Mucosa of descending colon (tissue), 3 donors: ENCODE measurements at regions not wholly inside any gene's neighbourhood (a gene's known extent, or its start where the extent isn't known, plus 50 kb on each side); places are given as distances from the start of the nearest gene placed in this dataset.

ENCODE experiments used
- ATAC-seq: fragments of 200-7000 bp; cut with Tn5 transposase; one replicate; pipeline ENCODE4 v1.9.1; 2020; ENCODE audit warnings: mild to moderate bottlenecking, moderate library complexity
- DNase-seq, 3 donors: peaks; one replicate each; pipeline ENCODE4 v3.0.0-alpha.2; 2020
- H3K36me3 ChIP-seq: fragments of 200-600 bp; one replicate; pipeline ENCODE4 v1.8.0; 2021; ENCODE audit warnings: low read depth, mild to moderate bottlenecking
- H3K4me1 ChIP-seq: fragments of 200-600 bp; one replicate; pipeline ENCODE4 v1.8.0; 2021; ENCODE audit warnings: low read depth, mild to moderate bottlenecking
- H3K4me3 ChIP-seq: fragments of 200-600 bp; one replicate; pipeline ENCODE4 v1.8.0; 2021; ENCODE audit warnings: mild to moderate bottlenecking
- H3K9me3 ChIP-seq: fragments of 200-600 bp; one replicate; pipeline ENCODE4 v1.8.0; 2021; ENCODE audit warnings: mild to moderate bottlenecking
- intact Hi-C, 2 donors: fragments of 100-400 bp; cut with DNase I in 1 of 2; cut with micrococcal nuclease in 1 of 2; formaldehyde crosslinking; loops; one replicate each; pipeline versions ENCODE4 v1.11.0 to v1.11.1; 2022; cut with DNase I, micrococcal nuclease
- TF ChIP-seq, protein P1 (sequence below): fragments of 200-600 bp; IDR thresholded peaks from one replicate; pipeline ENCODE4 v1.8.0; 2022; ENCODE audit warnings: antibody characterized with exemption, mild to moderate bottlenecking
- donor health status: DM: no; HTN: no; CAD: no; lungs with moderate emphysema.
- donor health status: DM: no; HTN: no; CAD: no.
- donor health status: DM: no; HTN: yes; CAD: no.

DNA sequence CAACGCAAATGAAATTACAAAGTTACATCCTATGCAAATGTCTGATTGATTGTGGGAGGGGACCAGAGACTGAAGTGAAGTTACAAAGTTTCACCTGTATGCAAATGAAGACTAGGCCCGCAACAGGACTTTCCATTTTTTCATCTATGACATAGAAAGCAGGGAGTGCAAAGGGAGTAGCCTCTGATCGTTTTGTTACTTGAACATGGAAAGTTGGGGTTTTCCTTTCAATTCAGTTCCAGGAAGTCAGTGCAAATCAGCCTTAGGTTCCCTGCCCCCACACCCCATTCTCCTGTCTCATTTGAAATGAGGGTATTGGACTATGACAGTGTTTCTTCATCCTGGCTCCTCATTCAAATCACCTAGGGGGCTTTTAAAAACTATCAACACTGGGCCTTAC lies 96.9 kb upstream of the HABP2 start:
- H3K4me1 ChIP-seq, result no peaks in the 10 kb centered on the region
- intact Hi-C loops, result no loop called here
- TF ChIP-seq, protein P1, sequence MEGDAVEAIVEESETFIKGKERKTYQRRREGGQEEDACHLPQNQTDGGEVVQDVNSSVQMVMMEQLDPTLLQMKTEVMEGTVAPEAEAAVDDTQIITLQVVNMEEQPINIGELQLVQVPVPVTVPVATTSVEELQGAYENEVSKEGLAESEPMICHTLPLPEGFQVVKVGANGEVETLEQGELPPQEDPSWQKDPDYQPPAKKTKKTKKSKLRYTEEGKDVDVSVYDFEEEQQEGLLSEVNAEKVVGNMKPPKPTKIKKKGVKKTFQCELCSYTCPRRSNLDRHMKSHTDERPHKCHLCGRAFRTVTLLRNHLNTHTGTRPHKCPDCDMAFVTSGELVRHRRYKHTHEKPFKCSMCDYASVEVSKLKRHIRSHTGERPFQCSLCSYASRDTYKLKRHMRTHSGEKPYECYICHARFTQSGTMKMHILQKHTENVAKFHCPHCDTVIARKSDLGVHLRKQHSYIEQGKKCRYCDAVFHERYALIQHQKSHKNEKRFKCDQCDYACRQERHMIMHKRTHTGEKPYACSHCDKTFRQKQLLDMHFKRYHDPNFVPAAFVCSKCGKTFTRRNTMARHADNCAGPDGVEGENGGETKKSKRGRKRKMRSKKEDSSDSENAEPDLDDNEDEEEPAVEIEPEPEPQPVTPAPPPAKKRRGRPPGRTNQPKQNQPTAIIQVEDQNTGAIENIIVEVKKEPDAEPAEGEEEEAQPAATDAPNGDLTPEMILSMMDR, result no peak
- no peak for DNase-seq
- H3K9me3 ChIP-seq, result no peaks in the 10 kb centered on the region
- ATAC-seq, result peak; percentile 50
- H3K4me3 ChIP-seq, result no peak overlapping the region
- H3K36me3 ChIP-seq, result no peaks in the 10 kb centered on the region

DNA sequence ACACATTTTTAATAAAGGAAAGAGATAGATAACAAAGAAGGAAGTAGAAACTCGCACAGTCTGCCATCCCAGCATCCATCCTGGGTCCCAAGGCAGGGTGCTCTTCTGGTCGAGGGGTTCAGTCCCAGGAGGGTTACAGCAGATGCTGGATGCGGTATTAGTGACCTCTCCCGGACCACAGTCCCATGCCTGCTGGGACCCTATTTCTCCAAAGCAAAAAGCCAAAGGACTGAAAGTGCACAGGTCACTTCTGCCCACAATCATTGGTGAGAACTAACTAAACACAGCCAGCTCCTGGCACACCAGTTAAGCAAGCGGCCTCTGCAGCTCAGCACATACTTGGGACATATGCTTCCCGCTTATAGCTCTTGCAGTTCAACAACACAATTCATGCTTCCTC lies 96.1 kb upstream of the HABP2 start:
- Histone ChIP-seq H3K9me3 (no peaks in the 10 kb centered on the region), H3K4me3 (no peak overlapping the region), H3K4me1 (no peaks in the 10 kb centered on the region), H3K36me3 (no peaks in the 10 kb centered on the region)
- DNase-seq, result no peak
- intact Hi-C loops, result no loop called here
- TF ChIP-seq, protein P1, result no peak
- ATAC-seq, result no peak

DNA sequence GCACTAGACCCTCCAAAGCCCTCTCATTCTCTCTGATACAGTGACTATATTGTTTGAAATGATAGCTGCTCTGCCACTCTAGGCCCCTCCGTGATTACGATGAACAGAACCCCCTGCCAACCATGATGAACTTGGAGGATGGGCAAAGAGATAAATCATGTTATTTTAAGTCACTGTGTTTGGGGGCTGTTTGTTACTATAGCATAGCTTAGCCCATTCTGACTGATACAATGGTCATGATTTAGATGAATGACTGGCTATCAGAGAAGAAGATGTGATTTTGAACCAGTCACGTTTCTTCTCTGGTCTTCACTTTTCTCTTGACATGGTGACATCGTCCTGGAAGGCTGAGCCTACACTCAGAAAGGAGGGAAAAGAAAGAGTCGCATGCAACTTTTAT lies 95.4 kb upstream of the HABP2 start:
- H3K4me1 ChIP-seq, result no peaks in the 10 kb centered on the region
- H3K36me3 ChIP-seq, result no peaks in the 10 kb centered on the region
- DNase-seq (no peak), ATAC-seq (no peak)
- intact Hi-C loops, result no loop called here
- TF ChIP-seq, protein P1, result no peak
- H3K4me3 ChIP-seq, result no peak overlapping the region
- no peaks in the 10 kb centered on the region for H3K9me3 ChIP-seq

DNA sequence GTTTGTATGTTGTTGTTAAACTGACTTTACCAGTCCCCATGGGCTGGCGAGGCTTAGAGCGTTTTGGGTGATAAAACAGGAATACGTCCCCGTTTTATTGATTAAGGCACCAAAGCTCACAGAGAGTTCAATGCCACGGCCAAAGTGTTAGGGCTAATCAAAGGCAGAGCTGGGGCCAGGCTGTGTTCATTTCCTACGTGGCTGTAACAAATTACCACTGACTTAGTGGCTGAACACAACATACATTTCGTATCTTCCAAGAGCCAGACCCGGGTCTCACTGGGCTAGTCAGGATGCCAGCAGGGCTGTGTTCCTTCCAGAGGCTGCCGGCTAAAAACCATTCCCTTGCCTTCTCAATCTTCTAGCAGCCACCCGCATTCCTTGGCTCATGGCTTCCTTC lies 94.4 kb upstream of the HABP2 start:
- Histone ChIP-seq H3K36me3 (no peaks in the 10 kb centered on the region), H3K9me3 (no peaks in the 10 kb centered on the region), H3K4me3 (no peak overlapping the region), H3K4me1 (no peaks in the 10 kb centered on the region)
- DNase-seq, result no peak
- TF ChIP-seq, protein P1, result no peak
- no peak for ATAC-seq
- intact Hi-C loops, result no loop called here

DNA sequence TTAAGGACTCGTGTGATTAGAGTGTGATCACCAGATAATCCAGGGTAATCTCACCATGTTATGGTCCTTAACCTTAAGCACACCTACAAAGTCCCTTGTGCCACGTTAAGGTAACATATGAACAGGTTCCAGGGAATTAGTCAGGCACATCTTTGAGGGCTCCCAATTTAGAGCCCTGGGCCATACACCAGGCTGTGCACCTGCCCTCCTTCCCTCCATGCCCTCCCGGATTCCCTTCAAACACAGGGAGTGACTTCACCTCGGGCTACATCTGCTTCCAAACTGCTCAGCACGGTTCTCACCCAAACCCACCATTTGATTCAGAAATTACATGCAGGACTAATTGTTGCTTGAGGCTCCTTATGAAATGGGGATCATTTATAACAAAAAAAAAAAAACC lies 93.9 kb upstream of the HABP2 start:
- TF ChIP-seq, protein P1, result no peak
- DNase-seq, result no peak
- Histone ChIP-seq H3K4me3 (no peak overlapping the region), H3K9me3 (no peaks in the 10 kb centered on the region), H3K36me3 (no peaks in the 10 kb centered on the region), H3K4me1 (no peaks in the 10 kb centered on the region)
- intact Hi-C loops, result no loop called here
- ATAC-seq, result no peak

DNA sequence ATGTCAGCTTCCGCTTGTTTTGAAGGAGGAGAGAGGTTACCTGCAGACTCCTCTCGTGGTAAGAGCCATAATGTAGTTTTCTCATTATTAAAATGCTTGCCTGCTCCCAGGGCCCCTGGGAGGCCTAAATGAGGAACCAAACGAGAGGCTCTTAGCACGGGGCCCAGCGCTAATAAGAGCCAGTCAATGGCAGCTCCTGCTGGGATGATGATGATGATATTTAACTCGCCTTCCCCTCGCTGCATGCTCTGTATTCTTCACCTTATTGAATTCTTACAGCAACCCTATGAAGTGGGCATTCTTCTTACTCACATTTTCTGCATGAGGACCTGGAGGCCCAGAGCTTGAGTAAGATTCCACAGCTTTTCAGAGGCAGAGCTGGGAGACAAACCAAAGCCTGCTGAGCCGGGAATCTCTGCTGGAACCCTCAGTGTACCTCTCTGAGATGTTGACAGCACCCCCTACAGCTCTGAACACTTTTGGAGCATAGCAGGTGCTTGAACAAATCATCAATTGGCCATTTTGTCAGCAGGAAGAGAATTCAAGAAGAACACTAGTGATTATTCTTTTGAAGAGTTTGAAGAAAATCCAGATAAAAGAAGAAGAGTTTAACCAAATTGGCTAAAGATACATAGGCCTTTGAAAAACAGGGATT lies 93.1 kb upstream of the HABP2 start:
- ATAC-seq, result no peak
- Histone ChIP-seq H3K4me3 (no peak overlapping the region), H3K9me3 (no peaks in the 10 kb centered on the region), H3K36me3 (no peaks in the 10 kb centered on the region), H3K4me1 (no peaks in the 10 kb centered on the region)
- intact Hi-C loops, result no loop called here
- TF ChIP-seq, protein P1, result no peak
- DNase-seq, result no peak
